ENCODE measurements at regions not wholly inside any gene's neighbourhood (a gene's known extent, or its start where the extent isn't known, plus 50 kb on each side); places are given as distances from the start of the nearest gene placed in this dataset.

DNA sequence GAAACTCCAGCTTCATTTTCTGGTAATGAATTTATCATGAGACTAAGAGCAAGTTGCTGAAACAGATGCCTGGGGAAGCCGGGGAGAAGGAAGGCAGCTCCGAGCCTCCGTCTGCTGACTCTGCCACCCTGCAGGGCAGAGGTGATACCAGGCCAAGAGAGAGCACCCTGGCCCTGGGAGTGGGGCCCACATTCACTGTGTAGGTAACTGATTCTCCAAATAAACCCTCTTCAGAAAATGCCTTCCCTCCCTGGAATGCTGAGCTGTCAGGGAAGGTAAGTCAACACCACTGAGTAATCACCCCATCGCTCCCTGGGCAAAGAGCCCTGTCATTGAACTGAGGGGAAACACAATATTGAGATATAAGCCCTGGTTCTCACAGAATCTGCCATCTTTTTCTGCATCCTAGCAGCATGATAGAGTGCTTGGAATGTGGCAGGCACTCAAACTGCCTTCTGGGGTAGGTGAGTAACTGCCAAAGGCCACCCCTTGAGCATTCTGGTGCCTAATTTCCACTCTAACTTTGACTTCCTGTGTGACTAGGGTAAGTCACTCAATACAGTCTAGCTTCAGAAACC is 147.6 kb downstream of the SPATA19 start:
- no peaks in the 10 kb centered on the region for H3K9me3 ChIP-seq (replicated peaks; ENCODE audit: control insufficient read depth, insufficient read depth, low read depth, low read length)
- in situ Hi-C loops (cut with MboI) (no loop called here), intact Hi-C loops (cut with micrococcal nuclease) (no loop called here)
- CTCF ChIA-PET (ENCODE audit: low intra/inter-chr PET ratio) = no interaction called here
- no peak overlapping the region for H3K4me2 ChIP-seq (ENCODE audit: insufficient read depth, low read length)
- H3K27me3 ChIP-seq (ENCODE audit: control insufficient read depth in 2 of 2, insufficient read depth in 2 of 2, low read length in 2 of 2) = no peaks in the 10 kb centered on the region
- no TSS peak for BruUV-seq (replicated peaks)
- 5% methylated on average over 4 of the region's 4 CpGs for WGBS (ENCODE audit: insufficient coverage, low coverage, missing lambda C conversion rate)
- H3K36me3 ChIP-seq (ENCODE audit: control insufficient read depth, insufficient read depth, low read length) = no peaks in the 10 kb centered on the region
- no peaks in the 10 kb centered on the region for H3K79me2 ChIP-seq (ENCODE audit: control insufficient read depth, insufficient read depth, low read length)
- H3K9me1 ChIP-seq (ENCODE audit: control insufficient read depth, insufficient read depth, low read length) = no peaks in the 10 kb centered on the region
- no peak overlapping the region for H3K27ac ChIP-seq (ENCODE audit: extremely low read depth, low read depth, low read length)
- ATAC-seq = no peak
- H3K4me1 ChIP-seq (replicated peaks in 1 of 2; ENCODE audit: control insufficient read depth in 2 of 2, insufficient read depth in 2 of 2, low read length in 2 of 2) = no peaks in the 10 kb centered on the region
- H3K4me3 ChIP-seq = no peak overlapping the region
- FAIRE-seq = no peak
- H2AFZ ChIP-seq (ENCODE audit: low read depth, low read length) = no peak overlapping the region
- POLR2A ChIA-PET = no interaction called here
- no peak for DNase-seq (ENCODE audit: extremely low read depth in 1 of 4, low spot score in 3 of 4)
- no peak overlapping the region for H3K9ac ChIP-seq (ENCODE audit: insufficient read depth in 1 of 2, low read depth in 2 of 2, low read length in 2 of 2)
- H4K20me1 ChIP-seq (replicated peaks; ENCODE audit: control insufficient read depth, insufficient read depth, low read length) = no peaks in the 10 kb centered on the region
- TF ChIP-seq ZNF280A (IDR thresholded peaks at IDR 0.05; ENCODE audit: low read depth, partially characterized antibody) (no peak), CBFA2T2 (conservative IDR thresholded peaks at IDR 0.05) (no peak), DDX20 (tag; IDR thresholded peaks at IDR 0.05; ENCODE audit: low read depth) (no peak), GTF2B (IDR thresholded peaks at IDR 0.05; ENCODE audit: extremely low read depth, insufficient read length) (no peak), THAP7 (CRISPR knock-in tag; IDR thresholded peaks at IDR 0.05) (no peak), RBM25 (IDR thresholded peaks at IDR 0.05; ENCODE audit: low read depth, low read length, severe bottlenecking) (no peak), ATF2 (CRISPR knock-in tag; IDR thresholded peaks at IDR 0.05) (no peak), E2F3 (CRISPR knock-in tag; IDR thresholded peaks at IDR 0.05) (no peak), ZBTB9 (CRISPR knock-in tag; IDR thresholded peaks at IDR 0.05) (no peak), NONO (IDR thresholded peaks at IDR 0.05; ENCODE audit: low read depth in 2 of 2, low read length in 1 of 2) (no peak)
- TF ChIP-seq, protein P1, sequence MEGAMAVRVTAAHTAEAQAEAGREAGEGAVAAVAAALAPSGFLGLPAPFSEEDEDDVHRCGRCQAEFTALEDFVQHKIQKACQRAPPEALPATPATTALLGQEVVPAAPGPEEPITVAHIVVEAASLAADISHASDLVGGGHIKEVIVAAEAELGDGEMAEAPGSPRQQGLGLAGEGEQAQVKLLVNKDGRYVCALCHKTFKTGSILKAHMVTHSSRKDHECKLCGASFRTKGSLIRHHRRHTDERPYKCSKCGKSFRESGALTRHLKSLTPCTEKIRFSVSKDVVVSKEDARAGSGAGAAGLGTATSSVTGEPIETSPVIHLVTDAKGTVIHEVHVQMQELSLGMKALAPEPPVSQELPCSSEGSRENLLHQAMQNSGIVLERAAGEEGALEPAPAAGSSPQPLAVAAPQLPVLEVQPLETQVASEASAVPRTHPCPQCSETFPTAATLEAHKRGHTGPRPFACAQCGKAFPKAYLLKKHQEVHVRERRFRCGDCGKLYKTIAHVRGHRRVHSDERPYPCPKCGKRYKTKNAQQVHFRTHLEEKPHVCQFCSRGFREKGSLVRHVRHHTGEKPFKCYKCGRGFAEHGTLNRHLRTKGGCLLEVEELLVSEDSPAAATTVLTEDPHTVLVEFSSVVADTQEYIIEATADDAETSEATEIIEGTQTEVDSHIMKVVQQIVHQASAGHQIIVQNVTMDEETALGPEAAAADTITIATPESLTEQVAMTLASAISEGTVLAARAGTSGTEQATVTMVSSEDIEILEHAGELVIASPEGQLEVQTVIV (CRISPR knock-in tag; IDR thresholded peaks at IDR 0.05; ENCODE audit: borderline replicate concordance) = no peak
- TF ChIP-seq, protein P2, sequence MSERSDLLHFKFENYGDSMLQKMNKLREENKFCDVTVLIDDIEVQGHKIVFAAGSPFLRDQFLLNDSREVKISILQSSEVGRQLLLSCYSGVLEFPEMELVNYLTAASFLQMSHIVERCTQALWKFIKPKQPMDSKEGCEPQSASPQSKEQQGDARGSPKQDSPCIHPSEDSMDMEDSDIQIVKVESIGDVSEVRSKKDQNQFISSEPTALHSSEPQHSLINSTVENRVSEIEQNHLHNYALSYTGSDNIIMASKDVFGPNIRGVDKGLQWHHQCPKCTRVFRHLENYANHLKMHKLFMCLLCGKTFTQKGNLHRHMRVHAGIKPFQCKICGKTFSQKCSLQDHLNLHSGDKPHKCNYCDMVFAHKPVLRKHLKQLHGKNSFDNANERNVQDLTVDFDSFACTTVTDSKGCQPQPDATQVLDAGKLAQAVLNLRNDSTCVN (CRISPR knock-in tag; IDR thresholded peaks at IDR 0.05) = no peak
